ENCODE measurements at regions not wholly inside any gene's neighbourhood (a gene's known extent, or its start where the extent isn't known, plus 50 kb on each side); places are given as distances from the start of the nearest gene placed in this dataset.

DNA sequence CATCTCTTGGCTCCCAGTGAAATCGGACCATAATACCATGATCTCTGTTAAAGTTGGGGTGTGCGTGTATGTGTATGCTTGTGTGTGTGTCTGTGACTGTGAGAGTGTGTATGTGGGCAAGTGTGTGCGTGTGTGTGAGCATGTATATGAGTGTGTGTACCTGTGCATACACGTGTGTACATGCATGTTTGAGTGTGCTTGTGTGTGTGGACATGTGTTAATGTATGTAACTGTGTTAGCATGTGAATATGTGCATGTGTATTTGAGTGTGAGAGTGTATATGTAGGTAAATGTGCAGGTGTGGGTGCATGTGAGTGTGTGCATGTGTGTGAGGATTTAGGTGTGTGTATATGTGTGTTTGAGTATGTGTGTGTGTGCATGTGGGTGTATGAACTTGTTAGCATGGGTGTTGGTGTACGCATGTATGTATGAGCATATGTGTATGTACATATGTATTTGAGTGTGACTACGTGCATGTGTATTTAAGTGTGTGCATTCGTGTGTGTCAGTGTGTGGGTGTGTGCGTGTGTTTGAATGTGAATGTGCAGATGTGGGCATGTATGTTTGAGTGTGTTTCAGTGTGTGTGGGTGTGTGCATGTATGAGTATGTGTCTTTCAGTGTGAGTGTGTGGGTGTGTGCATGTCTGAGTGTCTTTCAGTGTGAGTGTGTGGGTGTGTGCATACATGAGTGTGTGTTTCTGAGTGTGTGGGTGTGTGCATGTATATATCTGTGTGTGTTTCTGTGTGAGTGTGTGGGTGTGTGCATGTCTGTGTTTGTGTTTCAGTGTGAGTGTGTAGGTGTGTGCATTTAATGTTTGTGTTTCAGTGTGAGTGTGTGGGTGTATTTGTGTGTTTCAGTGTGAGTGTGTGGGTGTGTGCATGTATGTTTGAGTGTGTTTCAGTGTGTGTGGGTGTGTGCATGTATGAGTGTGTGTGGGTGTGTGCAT is 183.2 kb downstream of the SOX9 start:
- no peak for DNase-seq

DNA sequence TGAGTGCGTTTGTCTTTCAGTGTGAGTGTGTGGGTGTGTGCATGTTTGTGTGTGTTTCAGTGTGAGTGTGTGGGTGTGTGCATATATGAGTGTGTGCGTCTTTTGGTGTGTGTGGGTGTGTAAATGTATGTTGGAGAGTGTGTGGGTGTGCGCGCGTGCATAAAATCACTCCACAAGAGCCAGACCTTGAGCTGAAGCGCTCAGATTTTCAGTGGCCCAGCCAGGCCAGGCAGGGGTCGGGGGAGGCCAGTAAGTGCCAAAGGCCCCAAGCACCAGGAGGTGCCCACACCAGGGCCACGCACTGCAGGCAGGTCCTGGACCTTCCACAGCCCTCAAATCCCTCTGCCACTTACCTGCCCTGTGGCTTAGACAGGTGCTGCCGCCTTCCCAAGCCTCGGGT is 184.0 kb downstream of the SOX9 start:
- DNase-seq, result no peak

DNA sequence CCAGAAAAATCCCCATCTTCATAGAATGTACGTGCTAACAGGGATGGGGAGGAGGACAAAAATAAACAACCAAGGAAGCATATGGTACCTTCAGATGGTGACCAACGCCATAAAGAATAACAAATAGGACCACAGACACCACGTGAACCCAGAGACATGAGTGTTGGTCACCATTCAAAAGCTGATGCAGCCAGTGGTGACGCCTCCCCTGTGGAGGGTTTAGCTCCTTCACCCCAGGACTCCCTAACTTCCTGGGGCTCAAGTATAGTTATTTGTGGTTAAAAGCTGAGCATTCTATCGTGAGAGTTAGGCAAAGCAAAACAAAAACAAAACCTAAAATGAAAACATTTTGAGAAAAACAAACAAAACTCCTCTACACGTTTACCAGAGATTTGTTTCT is 184.7 kb downstream of the SOX9 start:
- DNase-seq, result no peak

DNA sequence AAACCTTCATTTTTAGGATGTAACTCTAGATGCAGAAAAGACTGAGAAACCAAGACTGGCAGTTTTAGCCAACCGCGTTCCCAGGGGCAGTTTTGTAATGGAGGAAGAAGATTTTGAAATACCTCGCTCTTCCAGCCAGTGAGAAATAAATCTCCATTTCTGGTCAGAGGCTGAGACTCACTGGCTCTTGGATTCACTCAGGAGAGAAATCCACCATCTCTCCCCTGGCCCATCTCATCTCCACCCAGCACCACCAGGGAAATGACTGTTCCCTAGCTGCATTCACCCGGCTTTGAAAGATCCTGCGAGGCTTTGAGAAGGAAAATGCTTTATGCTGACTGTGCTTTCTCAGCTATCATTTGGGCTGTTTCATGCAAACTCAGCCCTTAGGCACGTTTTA is 185.2 kb downstream of the SOX9 start:
- DNase-seq, result no peak

DNA sequence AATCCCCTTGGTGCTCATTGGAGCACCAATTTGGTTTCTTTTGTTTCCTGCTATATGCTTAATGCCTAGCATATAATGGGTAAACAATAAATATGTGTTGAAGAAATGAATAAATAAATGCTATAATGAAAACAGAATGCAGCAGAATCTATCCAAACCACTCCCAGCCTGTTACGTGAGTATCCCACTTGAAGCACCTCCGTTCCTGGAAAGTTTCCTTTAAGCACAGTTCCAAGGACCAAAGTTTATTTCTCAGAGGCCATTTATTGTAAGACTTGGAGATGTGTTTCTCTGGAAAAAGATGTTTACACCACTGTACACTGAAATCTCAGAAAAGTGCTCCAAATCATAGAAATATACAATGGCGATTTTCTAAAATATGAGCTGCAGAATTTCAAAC is 187.0 kb downstream of the SOX9 start:
- no peak for DNase-seq

DNA sequence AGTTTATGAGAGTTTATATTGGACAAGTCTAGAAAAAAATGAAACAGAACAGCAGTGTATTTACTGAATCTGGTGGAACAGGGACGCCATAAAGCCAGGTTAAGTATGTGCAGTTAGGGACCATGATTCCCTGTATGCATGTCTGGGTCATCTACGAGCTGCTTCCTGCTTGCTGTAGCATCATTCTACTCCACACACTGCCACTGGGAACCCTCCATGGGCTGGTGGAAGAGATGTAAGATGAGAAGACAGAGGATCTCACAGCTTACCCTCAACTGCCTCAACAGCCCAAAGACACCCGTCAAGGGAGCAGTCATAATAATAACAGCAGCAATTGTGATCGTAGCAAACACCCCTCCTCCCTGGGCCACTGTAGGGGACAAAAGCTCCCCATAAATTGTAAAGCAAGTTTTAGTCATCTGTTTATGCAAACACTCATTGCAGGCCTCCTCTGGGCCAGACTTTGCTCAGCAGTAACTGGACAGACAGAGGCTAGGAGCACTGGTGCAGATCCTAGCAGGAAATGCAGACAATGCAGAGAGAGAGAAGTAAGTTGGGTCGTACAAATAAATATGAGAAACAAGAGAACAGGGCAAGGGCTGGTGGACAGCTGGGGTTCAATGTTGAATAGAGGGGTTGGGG is 188.0 kb downstream of the SOX9 start:
- no peak for DNase-seq

DNA sequence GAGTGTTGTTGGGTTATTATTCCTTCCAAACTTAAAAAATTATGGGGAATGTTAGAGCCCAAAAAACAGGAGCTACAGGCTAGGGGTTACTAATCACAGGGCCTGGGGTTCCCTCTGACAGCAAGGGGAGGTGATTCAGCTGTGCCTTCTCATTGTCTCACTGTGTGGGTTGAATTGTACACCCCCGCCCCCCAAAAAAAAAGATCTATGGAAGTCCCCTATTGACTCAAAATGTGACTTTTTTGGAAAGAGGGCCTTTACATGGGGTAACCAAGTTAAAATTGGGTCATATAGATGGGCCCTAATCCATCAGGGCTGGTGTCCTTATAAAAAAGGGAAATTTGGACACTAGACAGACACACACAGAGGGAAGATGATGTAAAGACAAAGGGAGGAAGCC is 190.2 kb downstream of the SOX9 start:
- no peak for DNase-seq

DNA sequence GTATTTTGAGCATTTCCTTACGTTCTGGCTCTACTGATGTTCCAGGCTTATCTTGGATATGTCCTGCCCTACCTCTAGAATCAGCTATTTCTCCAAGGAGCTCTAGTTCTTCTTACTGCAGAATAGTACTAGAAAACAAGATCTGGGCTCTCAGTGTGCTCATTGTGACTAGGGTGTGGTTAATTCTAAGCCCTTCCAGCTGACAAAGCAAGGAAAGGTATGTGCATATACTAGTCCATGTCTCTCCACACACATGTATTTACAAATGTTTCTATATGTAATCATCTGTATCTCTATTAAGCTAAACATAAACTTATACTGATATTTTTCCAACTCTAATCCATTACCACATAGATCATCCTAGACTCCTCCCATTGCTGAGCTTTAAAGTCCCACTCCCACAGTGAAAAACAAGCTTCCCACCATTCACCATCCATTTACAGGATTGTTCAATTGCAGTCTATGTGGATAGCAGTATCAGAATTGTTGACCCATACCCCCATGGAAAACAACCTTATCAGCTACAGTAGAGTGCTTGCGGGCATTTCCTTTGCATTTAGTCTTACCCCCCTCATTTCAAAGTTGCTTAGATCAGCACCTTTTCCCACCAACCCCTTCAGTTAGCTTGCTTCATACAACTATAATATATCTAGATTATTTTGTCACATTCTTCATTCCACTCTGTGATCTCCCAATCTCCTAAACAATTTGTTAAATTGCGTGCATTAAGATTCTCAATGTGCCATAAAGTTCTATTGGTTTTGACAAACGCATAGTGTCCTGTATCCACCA is 194.5 kb downstream of the SOX9 start:
- no peak for DNase-seq

DNA sequence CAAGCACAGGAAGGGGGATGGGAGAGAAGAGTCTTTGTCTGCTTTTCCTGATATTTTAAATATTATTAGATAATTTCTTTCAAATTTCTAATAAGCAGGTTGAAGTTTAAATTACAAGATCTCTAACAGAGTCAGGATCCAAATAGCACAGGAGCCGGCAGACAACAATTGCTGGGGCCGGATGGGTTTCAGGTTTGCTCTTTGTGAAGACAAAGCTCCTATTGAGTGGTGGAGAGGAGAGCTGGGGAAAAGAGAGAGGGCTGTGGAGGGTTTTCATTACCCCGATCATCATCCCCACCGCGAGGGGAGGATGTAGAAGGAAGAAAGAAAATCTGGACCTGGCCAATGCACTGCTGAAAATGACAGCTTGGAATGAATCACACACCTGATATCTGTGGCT is 197.3 kb downstream of the SOX9 start:
- DNase-seq, result no peak

DNA sequence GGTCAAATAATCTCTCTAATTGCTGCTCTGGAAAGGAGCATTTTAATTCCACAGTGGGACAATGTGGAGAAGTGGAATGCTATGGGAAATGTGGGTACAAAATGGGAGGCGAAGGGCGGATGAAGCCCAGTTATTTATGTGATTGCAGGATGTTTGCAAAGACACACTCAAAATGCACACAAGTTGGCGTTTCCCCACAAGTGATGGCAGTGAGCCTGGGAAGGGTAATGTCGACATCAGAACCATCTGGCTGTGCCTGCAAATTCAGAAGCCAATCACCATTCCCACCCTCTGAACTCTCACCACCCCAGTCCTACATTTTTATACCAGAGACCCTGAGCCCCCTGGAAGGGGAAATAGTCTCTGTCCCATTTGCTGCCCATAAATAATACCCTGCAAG is 201.1 kb downstream of the SOX9 start:
- DNase-seq, result no peak

DNA sequence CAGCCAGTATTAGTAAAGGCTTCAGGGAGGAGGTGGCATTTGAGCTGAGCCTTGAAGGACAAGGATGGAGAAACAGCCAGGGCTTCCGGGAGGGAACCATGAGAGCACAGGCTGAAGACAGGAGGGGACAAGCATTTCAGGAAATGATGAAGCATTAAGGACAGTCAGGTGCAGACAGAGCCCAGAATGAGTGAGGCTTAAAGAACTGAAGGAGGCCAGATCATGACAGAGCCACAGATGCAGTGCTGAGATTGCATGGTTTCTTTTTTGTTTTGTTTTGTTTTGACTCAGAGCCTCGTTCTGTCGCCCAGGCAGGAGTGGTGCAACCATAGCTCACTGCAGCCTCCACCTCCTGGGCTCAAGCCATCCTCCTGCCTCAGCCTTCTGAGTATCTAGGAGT is 211.5 kb downstream of the SOX9 start:
- DNase-seq, result no peak

DNA sequence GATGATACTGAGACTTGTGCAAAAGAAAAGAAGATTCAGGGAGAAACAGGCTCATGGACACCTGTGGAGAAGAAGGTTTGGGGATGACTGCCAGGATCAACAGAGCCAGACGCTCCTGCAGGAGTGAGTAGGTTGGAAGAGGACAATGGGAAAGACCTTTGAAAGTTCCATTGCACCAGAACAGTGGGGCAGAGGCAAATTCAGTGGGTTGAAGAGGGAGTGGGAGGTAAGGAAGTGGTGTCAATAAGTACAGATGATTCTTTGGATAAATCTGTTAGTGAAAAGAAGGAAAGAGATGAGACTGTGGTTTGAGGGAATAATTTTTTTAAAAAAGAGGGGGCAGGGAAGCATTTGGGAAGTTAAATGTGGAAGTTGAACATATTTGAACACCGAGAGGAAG is 212.8 kb downstream of the SOX9 start:
- no peak for DNase-seq

DNA sequence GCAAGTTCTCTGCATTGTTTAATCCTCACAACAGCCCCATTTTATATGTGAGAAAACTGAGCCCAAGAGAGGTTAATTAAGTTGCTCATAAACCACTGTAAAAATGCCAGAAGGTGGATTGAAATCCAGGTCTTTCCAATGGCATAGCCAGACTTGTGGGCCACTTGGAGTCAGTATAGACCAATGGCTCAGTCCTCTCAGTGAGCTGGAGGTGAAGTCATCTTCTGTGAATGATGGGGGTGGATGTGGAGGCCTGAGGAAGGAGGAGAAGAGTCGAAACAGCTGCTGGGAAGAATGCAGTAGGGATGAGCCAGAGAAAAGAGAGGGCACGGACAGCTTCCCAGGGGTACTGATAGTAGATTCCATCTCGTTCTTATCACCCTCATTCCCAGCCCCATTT is 213.4 kb downstream of the SOX9 start:
- DNase-seq, result no peak

DNA sequence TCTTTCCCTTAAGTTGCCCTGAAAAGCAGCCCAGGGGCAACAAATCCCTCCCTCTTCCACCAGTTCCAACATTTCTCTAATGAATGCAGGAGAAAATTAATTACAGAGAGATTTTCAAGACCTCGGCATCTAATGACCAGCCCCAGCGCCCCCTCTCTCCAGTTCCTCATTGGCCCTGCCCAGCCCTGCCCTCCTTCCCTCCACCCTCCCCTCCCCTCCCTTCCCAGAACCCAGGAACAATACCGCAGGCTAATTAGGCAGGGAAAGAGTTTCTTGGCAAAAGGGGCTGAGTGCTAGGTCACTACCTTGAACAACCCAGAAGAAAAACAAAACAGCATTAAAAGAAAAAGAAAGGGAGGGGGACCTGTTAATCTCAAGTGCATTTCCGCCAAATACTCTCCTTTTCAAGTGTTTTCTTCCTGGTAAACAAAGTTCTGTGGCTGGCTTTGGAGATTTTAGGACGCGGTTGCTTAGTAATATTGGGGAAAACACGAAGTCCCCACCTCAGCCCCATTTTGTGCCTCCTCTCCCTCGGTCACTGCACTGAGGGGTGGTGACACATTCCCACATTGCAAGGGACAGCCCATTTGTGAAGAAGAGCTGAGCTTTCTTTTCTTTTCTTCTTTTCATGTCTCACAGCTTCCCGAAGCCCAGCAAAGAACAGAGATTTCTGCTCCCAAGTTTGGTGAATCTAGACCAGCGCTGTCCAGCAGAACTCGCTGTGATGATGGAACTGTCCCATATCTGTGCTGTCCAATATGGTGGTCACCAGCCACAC is 215.4 kb downstream of the SOX9 start:
- DNase-seq, result no peak

DNA sequence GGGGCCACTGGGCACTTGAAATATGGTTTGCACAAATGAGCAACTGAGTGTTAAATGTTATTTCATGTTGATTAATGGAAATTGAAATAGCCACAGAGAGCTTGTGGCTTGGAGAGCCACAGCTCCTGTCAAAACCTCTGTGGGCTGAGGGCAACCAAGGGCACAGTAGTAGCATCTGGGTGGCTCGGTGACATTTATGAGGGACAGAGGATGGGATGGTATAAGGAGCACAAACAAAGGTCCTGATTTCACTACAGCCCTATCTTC is 215.9 kb downstream of the SOX9 start:
- no peak for DNase-seq

DNA sequence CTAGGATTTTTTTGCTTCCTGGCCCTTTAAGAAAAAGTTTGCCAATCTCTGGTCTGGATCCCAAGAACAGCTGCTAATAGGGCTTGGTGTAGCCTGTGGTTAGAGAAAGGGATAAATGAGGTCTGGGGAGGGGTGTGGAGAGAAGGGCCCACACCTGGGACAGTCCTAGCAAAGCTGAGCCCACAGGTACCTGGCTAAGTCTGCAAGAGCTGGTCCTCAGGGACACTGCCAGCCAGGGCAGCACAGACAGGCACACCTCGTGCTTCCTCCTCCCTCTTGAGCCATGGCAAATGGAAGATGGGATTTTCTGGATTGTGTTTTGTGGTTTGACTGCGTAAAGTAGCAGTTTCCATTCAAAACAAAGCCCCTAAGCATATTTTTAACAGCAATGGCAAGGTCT is 217.5 kb downstream of the SOX9 start:
- DNase-seq, result no peak

DNA sequence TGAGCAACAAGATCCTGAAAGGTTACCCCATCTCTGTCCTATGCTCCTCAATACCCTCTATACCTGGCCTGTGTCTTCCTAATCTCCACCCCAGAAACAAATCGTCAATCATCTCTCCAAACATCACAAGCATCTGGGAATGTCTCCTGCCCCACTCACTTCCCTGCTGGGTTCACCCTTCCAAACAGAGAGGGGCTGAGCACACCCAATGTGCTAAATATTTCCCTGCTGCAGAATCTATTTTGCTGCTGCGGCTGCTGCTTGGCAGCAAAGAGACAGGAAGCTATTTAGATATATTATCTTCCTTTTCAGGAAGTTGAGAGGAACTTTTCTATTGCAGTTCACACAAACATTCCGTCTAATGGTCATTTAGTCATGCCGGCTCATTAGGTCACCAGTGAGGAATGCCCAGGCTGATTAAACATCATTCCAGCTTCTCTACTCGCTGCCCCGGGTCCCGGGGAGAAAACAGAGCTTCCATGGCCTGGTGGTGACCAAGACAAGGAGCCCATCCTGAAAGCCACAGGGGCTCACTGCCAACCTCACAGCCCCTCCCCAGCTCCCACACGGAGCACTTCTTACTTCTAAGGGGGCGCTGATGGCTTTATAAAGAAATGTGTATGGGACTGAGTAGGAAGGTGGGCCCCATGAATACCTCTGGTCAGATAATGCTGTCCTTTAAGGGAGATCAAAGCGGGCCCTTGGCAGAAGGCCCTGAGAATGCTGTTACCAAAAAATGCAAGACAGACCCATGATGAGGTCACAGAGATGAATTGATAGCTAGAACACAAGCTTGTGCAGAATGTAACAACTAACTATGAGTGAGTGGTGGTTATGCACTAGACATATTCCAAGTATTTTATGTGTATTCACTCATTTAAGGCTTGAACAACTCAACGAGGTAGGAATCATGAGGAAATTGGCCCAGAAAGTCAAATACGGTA is 218.3 kb downstream of the SOX9 start:
- no peak for DNase-seq

DNA sequence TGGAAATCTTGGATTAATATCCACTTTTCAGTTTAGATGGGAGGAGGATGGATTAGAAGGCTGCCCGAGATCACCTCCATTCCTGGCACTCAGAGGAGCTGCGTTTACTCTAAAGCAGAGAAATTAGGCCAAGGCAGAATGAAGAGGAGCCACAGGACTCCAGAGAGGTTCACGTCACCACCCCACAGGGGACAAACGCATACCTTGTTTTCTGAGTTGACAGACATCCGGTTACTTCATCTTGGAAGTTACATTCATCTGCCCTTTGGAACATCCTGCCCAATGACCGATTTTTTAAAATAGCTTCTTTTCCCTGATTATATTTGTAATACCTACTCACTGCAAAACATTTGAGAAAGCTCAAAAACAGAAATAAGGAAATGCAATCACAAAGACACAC is 220.0 kb downstream of the SOX9 start:
- no peak for DNase-seq

DNA sequence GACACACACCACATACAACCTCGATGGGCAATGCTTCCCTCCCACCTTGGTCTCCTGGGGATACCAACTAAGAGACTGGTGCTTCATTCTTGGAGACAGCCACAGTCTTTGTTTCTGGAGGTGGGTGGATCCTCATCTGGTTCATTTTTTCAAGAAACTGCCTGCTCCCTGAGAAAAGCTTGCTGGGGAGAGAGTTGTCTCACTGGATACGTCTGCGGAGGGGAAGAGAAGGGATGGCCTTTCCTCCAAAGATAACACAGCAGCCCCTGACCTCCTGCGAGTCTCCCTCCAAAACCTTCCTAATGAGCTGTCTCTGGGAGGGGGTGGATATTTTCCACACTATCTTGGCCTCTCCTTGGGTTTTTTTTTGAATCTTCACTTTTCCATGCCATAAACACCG is 221.2 kb downstream of the SOX9 start:
- DNase-seq, result no peak

DNA sequence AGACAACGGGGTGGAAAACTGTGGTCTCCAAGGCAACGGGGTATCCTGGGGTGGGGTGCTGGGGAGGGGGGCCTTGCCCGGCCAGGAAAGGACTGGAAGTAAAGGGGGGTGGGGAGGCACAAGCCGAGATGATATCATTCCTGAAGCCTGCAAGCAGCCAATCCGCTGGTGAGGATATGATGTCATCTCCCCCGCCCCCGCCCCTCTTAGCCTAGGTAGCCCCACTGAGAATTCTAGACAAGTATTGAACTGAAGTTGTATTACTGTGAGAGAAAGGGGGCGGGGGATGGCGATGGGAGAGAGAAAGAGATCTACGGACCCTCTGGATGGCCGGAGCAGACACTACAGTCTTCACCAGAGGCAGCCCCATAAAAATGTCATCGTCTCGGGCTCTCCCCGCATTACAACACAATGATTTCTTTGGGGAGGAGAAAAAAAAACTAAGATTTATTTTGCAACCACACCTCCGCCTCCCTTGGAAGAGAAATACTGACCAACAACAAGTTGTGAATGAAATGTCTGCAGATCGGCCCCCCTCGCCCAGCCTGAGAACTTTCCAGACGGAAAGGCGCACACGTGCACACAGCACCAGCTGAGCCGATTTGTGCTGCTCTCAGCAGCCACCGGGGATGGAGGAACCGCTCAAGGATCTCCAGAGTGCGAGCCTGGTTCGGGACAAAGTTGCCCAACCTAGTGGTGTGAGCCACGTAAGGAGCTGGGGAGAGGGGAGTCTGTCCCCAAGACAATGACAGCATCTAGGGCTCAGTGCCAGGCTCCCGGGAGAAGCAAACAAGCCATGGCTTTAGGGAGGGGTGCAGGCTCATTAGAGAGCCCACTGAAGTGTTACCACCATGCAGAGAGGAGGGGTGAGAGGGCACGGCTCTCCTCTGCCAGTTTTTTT is 222.1 kb downstream of the SOX9 start:
- no peak for DNase-seq

DNA sequence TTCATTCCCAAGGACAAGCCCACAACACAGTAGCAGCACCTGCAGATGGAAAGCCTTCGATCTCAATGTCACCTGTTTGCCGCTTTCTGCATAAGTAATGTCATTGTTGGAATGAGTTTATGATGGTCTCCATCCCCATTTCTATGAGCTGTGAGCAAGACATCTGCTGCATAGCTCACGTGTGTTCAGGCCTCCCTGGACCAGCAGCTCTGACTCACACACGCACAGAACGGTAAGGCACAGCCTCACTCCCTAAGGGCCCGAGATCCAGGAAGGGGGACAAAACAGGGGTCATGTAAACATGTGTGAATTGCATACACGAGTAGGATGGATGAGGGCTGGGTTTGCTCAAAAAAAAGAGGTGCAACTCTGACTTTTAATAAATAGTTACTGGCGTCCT is 223.1 kb downstream of the SOX9 start:
- no peak for DNase-seq
